ENCODE measurements at regions not wholly inside any gene's neighbourhood (a gene's known extent, or its start where the extent isn't known, plus 50 kb on each side); places are given as distances from the start of the nearest gene placed in this dataset.

DNA sequence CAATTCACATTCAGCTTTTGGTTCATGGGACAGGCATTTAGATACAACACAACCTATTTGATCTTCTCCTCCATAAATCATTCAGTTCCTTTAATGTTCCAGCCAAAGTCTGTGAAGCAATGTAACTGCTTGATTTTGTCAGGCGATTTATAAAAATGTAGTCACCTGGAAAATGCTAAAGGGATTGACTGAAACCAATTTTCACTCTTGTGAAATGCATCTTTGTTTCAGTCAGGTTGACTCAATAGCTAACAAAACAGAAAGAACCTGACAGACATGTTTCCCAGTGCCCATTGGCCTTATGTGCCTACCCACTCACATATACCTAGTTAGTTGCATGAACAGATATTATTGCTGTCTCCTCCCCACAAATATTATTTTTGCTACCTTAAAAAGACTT, 335.7 kb downstream of the CHRM3 start:
- Histone ChIP-seq H3K9me3 (ENCODE audit: insufficient read depth, low read length) (no peaks in the 10 kb centered on the region), H3K4me2 (ENCODE audit: low read depth, low read length, poor library complexity, severe bottlenecking) (no peak overlapping the region), H3K9ac (ENCODE audit: low read length) (no peak overlapping the region), H3K4me3 (ENCODE audit: insufficient read depth, low read length, poor library complexity, severe bottlenecking) (no peak overlapping the region), H2AFZ (ENCODE audit: low read depth, low read length, severe bottlenecking) (no peak overlapping the region), H4K20me1 (ENCODE audit: low read depth, low read length) (no peaks in the 10 kb centered on the region), H3K27ac (ENCODE audit: low read depth, low read length) (no peak overlapping the region), H3F3A (ENCODE audit: insufficient read depth) (no peaks in the 10 kb centered on the region), H3K27me3 (ENCODE audit: low read length) (no peaks in the 10 kb centered on the region), H3K36me3 (ENCODE audit: low read length) (no peaks in the 10 kb centered on the region), H3K79me2 (ENCODE audit: insufficient read depth, low read length) (no peaks in the 10 kb centered on the region), H3K9me2 (replicated peaks; ENCODE audit: insufficient read depth, low read length) (no peaks in the 10 kb centered on the region)
- TF ChIP-seq EZH2phosphoT487 (conservative IDR thresholded peaks at IDR 0.05; ENCODE audit: low read length), result no peak
- TF ChIP-seq, protein P1, sequence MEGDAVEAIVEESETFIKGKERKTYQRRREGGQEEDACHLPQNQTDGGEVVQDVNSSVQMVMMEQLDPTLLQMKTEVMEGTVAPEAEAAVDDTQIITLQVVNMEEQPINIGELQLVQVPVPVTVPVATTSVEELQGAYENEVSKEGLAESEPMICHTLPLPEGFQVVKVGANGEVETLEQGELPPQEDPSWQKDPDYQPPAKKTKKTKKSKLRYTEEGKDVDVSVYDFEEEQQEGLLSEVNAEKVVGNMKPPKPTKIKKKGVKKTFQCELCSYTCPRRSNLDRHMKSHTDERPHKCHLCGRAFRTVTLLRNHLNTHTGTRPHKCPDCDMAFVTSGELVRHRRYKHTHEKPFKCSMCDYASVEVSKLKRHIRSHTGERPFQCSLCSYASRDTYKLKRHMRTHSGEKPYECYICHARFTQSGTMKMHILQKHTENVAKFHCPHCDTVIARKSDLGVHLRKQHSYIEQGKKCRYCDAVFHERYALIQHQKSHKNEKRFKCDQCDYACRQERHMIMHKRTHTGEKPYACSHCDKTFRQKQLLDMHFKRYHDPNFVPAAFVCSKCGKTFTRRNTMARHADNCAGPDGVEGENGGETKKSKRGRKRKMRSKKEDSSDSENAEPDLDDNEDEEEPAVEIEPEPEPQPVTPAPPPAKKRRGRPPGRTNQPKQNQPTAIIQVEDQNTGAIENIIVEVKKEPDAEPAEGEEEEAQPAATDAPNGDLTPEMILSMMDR (IDR thresholded peaks at IDR 0.05; ENCODE audit: insufficient read depth, low read length, poor library complexity, severe bottlenecking), result no peak

- H3K9ac ChIP-seq (ENCODE audit: low read length), result no peak overlapping the region
- no peaks in the 10 kb centered on the region for H3K27me3 ChIP-seq (ENCODE audit: low read length)
- no peaks in the 10 kb centered on the region for H3K79me2 ChIP-seq (ENCODE audit: insufficient read depth, low read length)
- no peaks in the 10 kb centered on the region for H3K36me3 ChIP-seq (ENCODE audit: low read length)
- H3K9me2 ChIP-seq (replicated peaks; ENCODE audit: insufficient read depth, low read length), result no peaks in the 10 kb centered on the region
- H3K4me3 ChIP-seq (ENCODE audit: insufficient read depth, low read length, poor library complexity, severe bottlenecking), result no peak overlapping the region
- H3K9me3 ChIP-seq (ENCODE audit: insufficient read depth, low read length), result no peaks in the 10 kb centered on the region
- no peaks in the 10 kb centered on the region for H4K20me1 ChIP-seq (ENCODE audit: low read depth, low read length)
- H3K4me2 ChIP-seq (ENCODE audit: low read depth, low read length, poor library complexity, severe bottlenecking), result no peak overlapping the region
- no peak overlapping the region for H2AFZ ChIP-seq (ENCODE audit: low read depth, low read length, severe bottlenecking)
- no peaks in the 10 kb centered on the region for H3F3A ChIP-seq (ENCODE audit: insufficient read depth)
- TF ChIP-seq, protein P1 (IDR thresholded peaks at IDR 0.05; ENCODE audit: insufficient read depth, low read length, poor library complexity, severe bottlenecking), result no peak
- TF ChIP-seq EZH2phosphoT487 (conservative IDR thresholded peaks at IDR 0.05; ENCODE audit: low read length), result no peak
- no peak overlapping the region for H3K27ac ChIP-seq (ENCODE audit: low read depth, low read length)
Measured at GRCh38 chr1:239723776-239724367, 337.5 kb downstream of the CHRM3 start.

DNA sequence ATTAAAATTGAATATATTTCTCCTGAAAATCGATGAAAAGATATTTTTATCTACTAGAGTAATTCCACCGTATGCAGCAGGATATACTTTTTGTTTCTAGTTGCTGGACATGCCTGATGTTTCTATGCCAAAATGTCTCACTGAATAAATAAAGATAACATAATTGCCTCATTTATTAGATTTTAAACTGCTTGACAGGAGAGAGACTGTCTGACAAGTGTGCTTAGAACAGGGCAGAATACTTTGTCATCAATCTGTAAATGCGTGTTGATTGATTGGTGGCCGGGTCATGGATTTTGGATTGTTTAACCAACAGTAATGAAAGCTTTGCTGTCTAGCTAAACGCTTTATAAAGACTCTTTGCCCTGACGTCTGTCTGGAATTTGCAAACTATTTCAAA, 339.0 kb downstream of the CHRM3 start:
- no peak overlapping the region for H3K4me2 ChIP-seq (ENCODE audit: low read depth, low read length, poor library complexity, severe bottlenecking)
- no peaks in the 10 kb centered on the region for H3K9me3 ChIP-seq (ENCODE audit: insufficient read depth, low read length)
- no peak overlapping the region for H3K4me3 ChIP-seq (ENCODE audit: insufficient read depth, low read length, poor library complexity, severe bottlenecking)
- H3F3A ChIP-seq (ENCODE audit: insufficient read depth), result no peaks in the 10 kb centered on the region
- no peak overlapping the region for H3K27ac ChIP-seq (ENCODE audit: low read depth, low read length)
- TF ChIP-seq EZH2phosphoT487 (conservative IDR thresholded peaks at IDR 0.05; ENCODE audit: low read length), result no peak
- TF ChIP-seq, protein P1 (IDR thresholded peaks at IDR 0.05; ENCODE audit: insufficient read depth, low read length, poor library complexity, severe bottlenecking), result no peak
- no peaks in the 10 kb centered on the region for H3K27me3 ChIP-seq (ENCODE audit: low read length)
- H3K9ac ChIP-seq (ENCODE audit: low read length), result no peak overlapping the region
- H2AFZ ChIP-seq (ENCODE audit: low read depth, low read length, severe bottlenecking), result no peak overlapping the region
- no peaks in the 10 kb centered on the region for H3K79me2 ChIP-seq (ENCODE audit: insufficient read depth, low read length)
- H3K9me2 ChIP-seq (replicated peaks; ENCODE audit: insufficient read depth, low read length), result no peaks in the 10 kb centered on the region
- no peaks in the 10 kb centered on the region for H3K36me3 ChIP-seq (ENCODE audit: low read length)
- no peaks in the 10 kb centered on the region for H4K20me1 ChIP-seq (ENCODE audit: low read depth, low read length)
